Loucy (cell line): ENCODE measurements at regions not wholly inside any gene's neighbourhood (a gene's known extent, or its start where the extent isn't known, plus 50 kb on each side); places are given as distances from the start of the nearest gene placed in this dataset.
"Not testable (repeated sequence)": the region's sequence is repeated elsewhere in the genome, so short reads cannot be mapped to it uniquely, and the experiment has no call there.

Experiments used
- H2AFZ ChIP-seq: fragments of 200-600 bp; sonication (generic); 2 replicates; pipeline ENCODE4 v1.6.0; 2016; ENCODE audit warnings: antibody characterized with exemption, mild to moderate bottlenecking, low read length, moderate library complexity
- H3F3A ChIP-seq: fragments of 200-600 bp; 2 replicates; pipeline ENCODE4 v1.6.0; 2016; ENCODE audit warnings: antibody characterized with exemption, low read depth, mild to moderate bottlenecking
- H3K27me3 ChIP-seq: fragments of 200-600 bp; sonication (generic); 2 replicates; pipeline ENCODE4 v1.6.1; 2014; ENCODE audit warnings: low read length, mild to moderate bottlenecking; ENCODE audit not compliant: insufficient read depth, poor library complexity, severe bottlenecking
- H3K36me3 ChIP-seq: fragments of 200-600 bp; sonication (generic); 2 replicates; pipeline ENCODE4 v1.6.1; 2016; ENCODE audit warnings: low read length; ENCODE audit not compliant: insufficient read depth
- H3K4me1 ChIP-seq: fragments of 200-600 bp; sonication (generic); 2 replicates; pipeline ENCODE4 v1.5.1; 2014; ENCODE audit warnings: low read length, mild to moderate bottlenecking; ENCODE audit not compliant: insufficient read depth, poor library complexity, severe bottlenecking
- H3K4me2 ChIP-seq: fragments of 200-600 bp; sonication (generic); 2 replicates; pipeline ENCODE4 v1.6.0; 2014; ENCODE audit warnings: antibody characterized with exemption, low read length, low read depth, mild to moderate bottlenecking; ENCODE audit not compliant: poor library complexity, severe bottlenecking
- H3K4me3 ChIP-seq: fragments of 200-600 bp; sonication (generic); 2 replicates; pipeline ENCODE4 v1.5.1; 2014; ENCODE audit warnings: low read length, mild to moderate bottlenecking, mixed read lengths; ENCODE audit not compliant: poor library complexity, severe bottlenecking
- H3K79me2 ChIP-seq: fragments of 200-600 bp; sonication (generic); 2 replicates; pipeline ENCODE4 v1.6.1; 2014; ENCODE audit warnings: low read length; ENCODE audit not compliant: insufficient read depth
- H3K9ac ChIP-seq: fragments of 200-600 bp; sonication (generic); 2 replicates; pipeline ENCODE4 v1.6.0; 2014; ENCODE audit warnings: mild to moderate bottlenecking, low read depth, low read length, moderate library complexity; ENCODE audit not compliant: poor library complexity, severe bottlenecking
- H3K9me2 ChIP-seq: fragments of 200-600 bp; sonication (generic); replicated peaks from 2 replicates; pipeline ENCODE4 v1.6.1; 2016; ENCODE audit warnings: low read depth, low read length, mixed read lengths
- H3K9me3 ChIP-seq: fragments of 200-600 bp; sonication (generic); 2 replicates; pipeline ENCODE4 v1.6.1; 2014; ENCODE audit warnings: mild to moderate bottlenecking, antibody characterized with exemption, low read length, low read depth; ENCODE audit not compliant: insufficient read depth
- H4K20me1 ChIP-seq: fragments of 200-600 bp; sonication (generic); 2 replicates; pipeline ENCODE4 v1.6.0; 2014; ENCODE audit warnings: antibody characterized with exemption, low read length, mild to moderate bottlenecking; ENCODE audit not compliant: insufficient read depth, poor library complexity, severe bottlenecking
- CTCF ChIP-seq: fragments of 200-600 bp; sonication (generic); conservative IDR thresholded peaks from 2 replicates; pipeline ENCODE4 v1.5.1; 2014; ENCODE audit warnings: mild to moderate bottlenecking, antibody characterized with exemption, low read length
- EZH2phosphoT487 ChIP-seq: fragments of 200-600 bp; IDR thresholded peaks from 2 replicates; pipeline ENCODE4 v1.6.1; 2018; ENCODE audit warnings: antibody characterized with exemption, mild to moderate bottlenecking, moderate library complexity, borderline replicate concordance

GRCh38 chr9:110030632-110031031 is 177.3 kb downstream of the C9orf152 start:
- Histone ChIP-seq H3K79me2 (no peaks in the 10 kb centered on the region), H2AFZ (no peak overlapping the region), H3K9ac (no peak overlapping the region), H3K9me3 (no peaks in the 10 kb centered on the region), H3K9me2 (no peaks in the 10 kb centered on the region), H3F3A (no peaks in the 10 kb centered on the region), H4K20me1 (no peaks in the 10 kb centered on the region), H3K4me2 (no peak overlapping the region), H3K27me3 (no peaks in the 10 kb centered on the region), H3K4me1 (peaks cover 10% of the 10 kb centered on the region), H3K4me3 (no peak overlapping the region), H3K36me3 (no peaks in the 10 kb centered on the region)
- TF ChIP-seq EZH2phosphoT487 (no peak), CTCF (no peak)

- Histone ChIP-seq H3K4me1 (peaks cover 10% of the 10 kb centered on the region), H3K79me2 (no peaks in the 10 kb centered on the region), H2AFZ (no peak overlapping the region), H3F3A (no peaks in the 10 kb centered on the region), H3K36me3 (no peaks in the 10 kb centered on the region), H3K9ac (no peak overlapping the region), H3K9me2 (no peaks in the 10 kb centered on the region), H3K27me3 (no peaks in the 10 kb centered on the region), H3K4me2 (no peak overlapping the region), H3K4me3 (no peak overlapping the region), H4K20me1 (no peaks in the 10 kb centered on the region), H3K9me3 (no peaks in the 10 kb centered on the region)
- TF ChIP-seq EZH2phosphoT487 (no peak), CTCF (no peak)
Observed at GRCh38 chr9:110031511-110032173, 176.3 kb downstream of the C9orf152 start.

GRCh38 chr9:110032532-110032931 is 175.4 kb downstream of the C9orf152 start:
- not testable (repeated sequence) for H3K4me2 ChIP-seq, H4K20me1 ChIP-seq, H3F3A ChIP-seq, H3K4me1 ChIP-seq, H3K27me3 ChIP-seq, H3K79me2 ChIP-seq, H3K9me3 ChIP-seq, H3K9ac ChIP-seq, H3K9me2 ChIP-seq, H3K4me3 ChIP-seq, H3K36me3 ChIP-seq, H2AFZ ChIP-seq

GRCh38 chr9:110033869-110034268 is 174.1 kb downstream of the C9orf152 start:
- TF ChIP-seq CTCF = no peak
- TF ChIP-seq EZH2phosphoT487 = no peak
- Histone ChIP-seq H3K4me1 (peaks cover 10% of the 10 kb centered on the region), H3K9ac (no peak overlapping the region), H3K36me3 (no peaks in the 10 kb centered on the region), H3K9me2 (no peaks in the 10 kb centered on the region), H2AFZ (no peak overlapping the region), H4K20me1 (no peaks in the 10 kb centered on the region), H3K27me3 (no peaks in the 10 kb centered on the region), H3K4me3 (no peak overlapping the region), H3K4me2 (no peak overlapping the region), H3F3A (no peaks in the 10 kb centered on the region), H3K9me3 (no peaks in the 10 kb centered on the region), H3K79me2 (no peaks in the 10 kb centered on the region)
